Ramos (cell line): ENCODE measurements at regions not wholly inside any gene's neighbourhood (a gene's known extent, or its start where the extent isn't known, plus 50 kb on each side); places are given as distances from the start of the nearest gene placed in this dataset.
"Not testable (repeated sequence)": the region's sequence is repeated elsewhere in the genome, so short reads cannot be mapped to it uniquely, and the experiment has no call there.

ENCODE experiments used
- in situ Hi-C: fragments of 300-500 bp; cut with MboI; formaldehyde crosslinking; loops from one replicate; pipeline ENCODE4 v1.14.3; 2022; ENCODE audit warnings: low sequenced_read_pairs; ENCODE audit not compliant: unreplicated experiment

GRCh38 chr13:44758630-44759383 is 182.7 kb upstream of the TSC22D1 start:
- in situ Hi-C loops: no loop called here

DNA sequence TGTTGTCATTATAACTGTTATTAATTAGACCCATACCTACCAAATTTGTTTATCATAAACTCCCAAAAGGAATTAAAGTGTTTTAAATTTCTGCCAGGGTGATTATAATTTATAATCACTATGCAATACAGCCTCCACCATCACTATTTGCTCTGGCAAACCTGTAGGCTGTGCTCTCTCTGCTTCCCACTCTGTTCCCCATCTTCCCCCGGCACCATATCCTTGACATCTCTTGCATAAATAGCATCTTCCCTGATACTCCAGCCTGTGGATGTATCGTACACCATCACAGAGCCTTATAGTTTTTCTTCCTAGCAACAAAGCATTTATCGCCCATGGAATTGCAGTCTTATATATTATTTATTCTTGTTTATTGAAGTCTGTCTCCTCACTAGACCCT is 181.5 kb upstream of the TSC22D1 start:
- in situ Hi-C loops: no loop called here

DNA sequence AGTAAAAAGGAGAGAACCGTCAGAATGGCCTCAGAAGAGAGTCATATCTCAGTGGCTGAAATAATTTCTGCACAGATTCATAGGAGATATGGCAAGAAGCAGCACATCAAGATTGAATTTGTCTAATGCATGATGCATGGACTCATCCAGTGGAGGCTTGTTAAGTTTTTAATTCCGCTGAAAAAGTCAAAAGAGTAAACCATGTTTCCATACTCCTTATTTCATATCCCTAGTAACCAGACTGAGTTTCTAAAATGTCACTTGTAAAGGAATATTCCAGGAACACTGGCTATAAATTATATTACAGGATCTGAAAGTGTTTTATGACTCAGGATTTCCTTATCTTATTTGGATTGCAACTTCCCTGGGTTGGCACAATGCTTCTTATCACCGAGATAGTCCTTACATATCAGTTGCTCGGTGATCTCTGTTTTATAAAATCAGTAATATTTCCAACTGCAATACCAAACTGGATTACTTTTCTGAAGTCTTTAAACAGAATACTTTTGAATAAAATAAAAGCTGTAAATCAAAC is 180.2 kb upstream of the TSC22D1 start:
- in situ Hi-C loops: no loop called here

GRCh38 chr13:44755872-44756271 is 179.7 kb upstream of the TSC22D1 start:
- in situ Hi-C loops: no loop called here

DNA sequence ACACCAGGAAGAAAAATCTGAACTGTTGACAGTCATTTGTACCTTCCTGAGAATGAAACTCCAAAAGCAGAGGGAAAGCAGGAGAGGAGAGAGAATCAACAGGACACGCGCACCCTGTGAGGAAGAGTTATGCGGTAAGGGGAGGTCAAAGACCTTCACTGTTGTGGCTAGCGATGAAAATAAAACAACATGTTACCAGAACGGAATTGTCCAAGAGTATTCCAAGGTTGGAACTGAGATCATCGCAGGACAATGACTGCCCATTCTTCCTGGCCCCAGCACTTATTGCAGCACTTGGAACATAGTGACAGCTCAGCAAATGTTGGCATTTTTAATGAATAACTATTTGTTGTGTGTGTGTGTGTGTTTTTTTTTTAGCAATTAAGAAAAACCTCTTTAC is 176.0 kb upstream of the TSC22D1 start:
- in situ Hi-C loops: no loop called here

DNA sequence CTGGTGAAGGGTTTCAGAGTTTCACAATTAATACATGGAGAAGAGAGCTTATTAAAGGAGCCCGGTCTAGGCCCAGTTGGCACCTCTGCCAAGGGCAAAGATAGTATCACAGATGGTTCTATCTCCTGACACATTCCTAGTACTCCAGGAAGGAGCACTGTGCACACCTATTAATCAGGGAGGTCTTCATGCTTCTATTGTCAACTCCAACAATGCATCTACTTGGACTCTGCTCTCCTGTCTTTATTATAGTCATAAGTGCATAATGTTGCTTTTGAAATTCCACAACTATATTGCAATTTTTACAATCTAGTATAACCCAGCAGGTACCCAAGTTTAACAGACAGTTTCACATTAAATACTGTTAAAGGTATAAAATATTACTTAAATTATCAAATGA is 174.5 kb upstream of the TSC22D1 start:
- in situ Hi-C loops: no loop called here

DNA sequence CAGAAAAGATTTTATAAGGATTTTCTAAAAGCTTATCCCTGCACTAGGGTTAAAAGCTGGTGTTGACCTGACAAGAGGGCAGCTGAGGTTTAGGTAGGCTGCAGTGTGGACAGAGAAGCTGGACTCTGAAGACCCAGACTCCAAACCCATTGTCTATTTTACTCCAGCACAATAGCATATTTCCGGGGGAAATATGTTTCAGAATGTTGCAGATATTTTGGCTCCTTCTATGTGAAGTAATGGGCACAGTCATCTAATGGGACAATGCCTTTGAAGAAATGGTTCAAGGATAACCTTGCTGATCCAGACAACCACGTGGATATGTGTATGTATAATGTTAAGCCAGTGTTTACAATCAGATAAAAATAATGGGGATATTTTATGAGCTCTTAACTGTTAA is 173.8 kb upstream of the TSC22D1 start:
- in situ Hi-C loops: no loop called here

GRCh38 chr13:44748439-44748838 is 172.3 kb upstream of the TSC22D1 start:
- in situ Hi-C loops: no loop called here

- in situ Hi-C loops: no loop called here
Observed at GRCh38 chr13:44747179-44747578, 171.0 kb upstream of the TSC22D1 start.

GRCh38 chr13:44746690-44747089 is 170.6 kb upstream of the TSC22D1 start:
- in situ Hi-C loops: no loop called here

GRCh38 chr13:44744880-44745633 is 168.9 kb upstream of the TSC22D1 start:
- in situ Hi-C loops: no loop called here

DNA sequence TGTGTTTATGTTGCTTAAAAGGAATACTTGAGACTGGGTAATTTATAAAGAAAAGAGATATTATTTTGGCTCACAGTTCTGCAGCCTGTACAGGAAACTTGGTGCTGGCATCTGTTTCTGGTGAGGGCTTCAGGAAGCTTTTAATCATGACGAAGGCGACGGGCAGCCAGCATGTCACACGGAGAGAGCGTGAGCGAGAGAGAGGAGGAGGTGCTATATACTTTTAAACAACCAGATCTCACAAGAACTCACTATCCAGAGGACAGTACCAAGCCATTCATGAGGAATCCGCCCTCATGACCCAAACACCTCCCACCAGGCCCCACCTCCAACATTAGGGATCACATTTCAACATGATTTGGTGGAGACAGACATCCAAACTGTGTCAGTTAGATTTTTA is 163.4 kb upstream of the TSC22D1 start:
- in situ Hi-C loops: no loop called here

- in situ Hi-C loops: no loop called here
Observed at GRCh38 chr13:44739120-44739519, 163.0 kb upstream of the TSC22D1 start.

- in situ Hi-C loops: no loop called here
Observed at GRCh38 chr13:44738463-44738862, 162.3 kb upstream of the TSC22D1 start.

DNA sequence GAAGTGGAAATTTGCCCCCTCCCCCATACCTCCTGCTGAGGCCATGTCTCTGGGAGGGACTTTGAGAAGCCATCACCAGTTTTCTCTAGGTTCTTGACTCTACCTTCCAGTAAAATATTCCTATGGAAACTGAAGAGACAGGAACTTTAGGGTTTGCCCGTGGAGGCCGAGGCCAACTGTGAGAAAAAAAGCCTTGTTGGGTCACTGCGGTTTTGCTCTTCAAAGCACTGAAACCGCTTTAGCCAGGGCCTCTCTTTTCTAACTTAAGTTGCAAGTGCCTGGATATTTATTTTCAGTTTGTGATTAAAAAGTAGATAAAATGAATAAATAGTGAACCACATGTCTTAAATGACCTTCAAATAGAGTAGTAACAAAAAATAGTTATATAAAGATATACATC is 159.7 kb upstream of the TSC22D1 start:
- in situ Hi-C loops: no loop called here

DNA sequence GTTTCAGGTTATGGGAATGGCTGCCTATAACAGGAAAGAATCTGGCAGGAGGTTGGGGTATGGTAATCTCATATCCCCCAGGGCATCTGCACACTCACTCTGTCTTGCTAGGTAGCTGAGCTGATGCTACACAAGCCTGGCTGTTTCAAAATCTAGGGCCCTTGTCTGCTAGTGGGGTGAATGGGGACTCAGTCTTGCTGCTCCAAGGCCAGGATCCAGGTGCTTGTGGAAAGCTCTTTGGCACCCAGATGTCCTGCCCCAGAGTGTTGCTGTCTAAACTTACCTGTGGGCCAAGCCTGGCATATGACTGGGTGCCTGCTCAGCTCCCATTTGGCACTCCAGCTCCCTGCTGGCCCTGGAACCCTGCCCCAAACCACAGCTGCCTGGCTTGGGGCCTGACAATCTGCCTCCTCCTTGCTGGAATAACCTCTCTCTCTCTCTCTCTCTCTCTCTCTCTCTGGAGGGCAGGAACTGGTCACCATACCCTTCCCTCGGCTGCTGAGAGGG is 158.1 kb upstream of the TSC22D1 start:
- in situ Hi-C loops: no loop called here

GRCh38 chr13:44732503-44733098 is 156.5 kb upstream of the TSC22D1 start:
- in situ Hi-C loops: no loop called here

DNA sequence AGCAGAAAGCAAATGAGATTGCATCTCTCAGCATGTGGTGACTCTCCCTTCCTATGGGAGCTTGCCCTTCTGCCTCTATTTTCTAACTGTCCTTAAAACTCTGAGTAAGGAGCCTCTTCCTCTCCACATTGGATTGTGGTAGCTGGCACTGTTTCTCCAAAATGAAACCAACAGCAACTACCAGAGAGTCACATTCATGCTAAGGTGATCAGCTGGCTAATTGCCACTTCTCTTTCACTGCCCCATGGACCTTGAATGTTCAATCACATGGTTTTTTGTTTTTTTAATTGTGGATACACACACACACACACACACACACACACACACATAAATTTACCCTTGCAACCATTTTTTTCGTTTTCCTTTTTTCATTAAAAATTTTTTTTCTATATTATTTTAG is 154.7 kb upstream of the TSC22D1 start:
- in situ Hi-C loops: no loop called here

- in situ Hi-C loops: no loop called here
Observed at GRCh38 chr13:44730099-44730498, 154.0 kb upstream of the TSC22D1 start.

DNA sequence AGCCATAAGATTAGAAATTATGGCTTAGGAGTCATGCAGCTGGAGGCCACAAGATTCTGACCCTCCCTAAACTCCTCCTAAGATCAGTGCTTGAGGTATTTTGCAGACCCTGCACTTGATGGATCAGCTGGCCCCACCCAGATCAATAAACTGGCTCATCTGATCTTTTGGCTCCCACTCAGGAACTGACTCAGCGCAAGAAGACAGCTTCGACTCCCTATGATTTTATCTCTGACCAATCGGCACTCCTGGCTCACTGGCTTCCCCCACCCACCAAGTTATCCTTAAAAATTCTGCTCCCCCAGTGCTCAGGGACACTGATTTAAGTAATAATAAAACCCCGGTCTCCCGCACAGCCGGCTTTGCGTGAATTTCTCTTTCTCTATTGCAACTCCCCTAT is 151.5 kb upstream of the TSC22D1 start:
- in situ Hi-C loops: not testable (repeated sequence)

DNA sequence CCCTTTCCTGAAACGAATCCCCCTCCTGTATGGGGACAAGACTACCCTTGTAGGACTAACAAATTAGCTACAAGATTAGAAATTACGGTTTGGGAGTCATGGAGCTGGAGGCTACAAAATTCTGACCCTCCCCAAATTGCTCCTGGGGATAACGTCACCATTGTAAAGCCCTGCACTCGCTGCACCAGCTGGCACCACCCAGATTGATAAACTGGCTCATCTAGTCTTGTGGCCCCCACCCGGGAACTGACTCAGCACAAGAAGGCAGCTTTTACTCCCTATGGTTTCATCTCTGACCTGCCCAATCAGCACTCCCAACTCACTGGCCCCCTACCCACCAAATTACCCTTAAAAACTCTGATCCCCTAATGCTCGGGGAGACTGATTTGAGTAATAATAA is 150.6 kb upstream of the TSC22D1 start:
- in situ Hi-C loops: no loop called here
